Osteoblast (primary cell): ENCODE measurements at regions not wholly inside any gene's neighbourhood (a gene's known extent, or its start where the extent isn't known, plus 50 kb on each side); places are given as distances from the start of the nearest gene placed in this dataset.

Experiments
- DNase-seq: peaks from one replicate; pipeline ENCODE4 v3.0.0; 2011; ENCODE audit warnings: low spot score, mixed read lengths; ENCODE audit not compliant: insufficient read length; ENCODE audit errors: missing footprints
- H2AFZ ChIP-seq: 2 replicates; pipeline ENCODE4 v1.6.0; 2011; ENCODE audit warnings: mild to moderate bottlenecking, low read length
- H3K27ac ChIP-seq: 2 replicates; pipeline ENCODE4 v1.5.1; 2011; ENCODE audit warnings: mild to moderate bottlenecking, low read depth, low read length, moderate library complexity
- H3K27me3 ChIP-seq: 2 replicates; pipeline ENCODE4 v1.6.0; 2012; ENCODE audit warnings: mild to moderate bottlenecking, control low read depth, inconsistent platforms, low read length, moderate library complexity; ENCODE audit not compliant: insufficient read depth
- H3K36me3 ChIP-seq: 2 replicates; pipeline ENCODE4 v1.5.1; 2011; ENCODE audit warnings: mild to moderate bottlenecking, low read length, control low read depth, moderate library complexity; ENCODE audit not compliant: insufficient read depth
- H3K4me1 ChIP-seq: 2 replicates; pipeline ENCODE4 v1.5.1; 2011; ENCODE audit warnings: mild to moderate bottlenecking, low read length, control low read depth, moderate library complexity; ENCODE audit not compliant: insufficient read depth
- H3K4me2 ChIP-seq: 2 replicates; pipeline ENCODE4 v1.6.0; 2011; ENCODE audit warnings: mild to moderate bottlenecking, low read length; ENCODE audit not compliant: insufficient read depth
- H3K4me3 ChIP-seq: fragments of 200-600 bp; sonication (generic); 3 replicates; pipeline ENCODE4 v1.5.1; 2012; ENCODE audit warnings: mild to moderate bottlenecking, low read length, inconsistent platforms; ENCODE audit not compliant: insufficient read depth
- H3K79me2 ChIP-seq: 2 replicates; pipeline ENCODE4 v1.6.0; 2012; ENCODE audit warnings: mild to moderate bottlenecking, low read length, control low read depth, inconsistent platforms; ENCODE audit not compliant: insufficient read depth
- H3K9me3 ChIP-seq: 2 replicates; pipeline ENCODE4 v1.5.1; 2011; ENCODE audit warnings: low read depth, low read length, control low read depth
- H4K20me1 ChIP-seq: 2 replicates; pipeline ENCODE4 v1.6.0; 2012; ENCODE audit warnings: mild to moderate bottlenecking, low read length, control low read depth; ENCODE audit not compliant: insufficient read depth
- TF ChIP-seq, protein P1 (sequence below): IDR thresholded peaks from 2 replicates; pipeline ENCODE4 v1.5.1; 2011; ENCODE audit warnings: mild to moderate bottlenecking, low read depth, low read length, moderate library complexity; ENCODE audit errors: extremely low read depth

GRCh38 chr6:156406099-156406498 is 371.1 kb upstream of the ARID1B start:
- Histone ChIP-seq H3K79me2 (no peaks in the 10 kb centered on the region), H3K36me3 (no peaks in the 10 kb centered on the region), H3K4me1 (no peaks in the 10 kb centered on the region), H3K27ac (no peak overlapping the region), H4K20me1 (no peaks in the 10 kb centered on the region), H3K4me3 (no peak overlapping the region), H2AFZ (no peak overlapping the region), H3K9me3 (no peaks in the 10 kb centered on the region), H3K27me3 (no peaks in the 10 kb centered on the region), H3K4me2 (no peak overlapping the region)
- no peak for DNase-seq
- TF ChIP-seq, protein P1, sequence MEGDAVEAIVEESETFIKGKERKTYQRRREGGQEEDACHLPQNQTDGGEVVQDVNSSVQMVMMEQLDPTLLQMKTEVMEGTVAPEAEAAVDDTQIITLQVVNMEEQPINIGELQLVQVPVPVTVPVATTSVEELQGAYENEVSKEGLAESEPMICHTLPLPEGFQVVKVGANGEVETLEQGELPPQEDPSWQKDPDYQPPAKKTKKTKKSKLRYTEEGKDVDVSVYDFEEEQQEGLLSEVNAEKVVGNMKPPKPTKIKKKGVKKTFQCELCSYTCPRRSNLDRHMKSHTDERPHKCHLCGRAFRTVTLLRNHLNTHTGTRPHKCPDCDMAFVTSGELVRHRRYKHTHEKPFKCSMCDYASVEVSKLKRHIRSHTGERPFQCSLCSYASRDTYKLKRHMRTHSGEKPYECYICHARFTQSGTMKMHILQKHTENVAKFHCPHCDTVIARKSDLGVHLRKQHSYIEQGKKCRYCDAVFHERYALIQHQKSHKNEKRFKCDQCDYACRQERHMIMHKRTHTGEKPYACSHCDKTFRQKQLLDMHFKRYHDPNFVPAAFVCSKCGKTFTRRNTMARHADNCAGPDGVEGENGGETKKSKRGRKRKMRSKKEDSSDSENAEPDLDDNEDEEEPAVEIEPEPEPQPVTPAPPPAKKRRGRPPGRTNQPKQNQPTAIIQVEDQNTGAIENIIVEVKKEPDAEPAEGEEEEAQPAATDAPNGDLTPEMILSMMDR, result no peak

GRCh38 chr6:156402628-156403027 is 374.6 kb upstream of the ARID1B start:
- no peaks in the 10 kb centered on the region for H3K79me2 ChIP-seq
- H4K20me1 ChIP-seq, result no peaks in the 10 kb centered on the region
- H3K27me3 ChIP-seq, result no peaks in the 10 kb centered on the region
- no peaks in the 10 kb centered on the region for H3K4me1 ChIP-seq
- no peaks in the 10 kb centered on the region for H3K9me3 ChIP-seq
- H3K4me3 ChIP-seq, result no peak overlapping the region
- no peak overlapping the region for H3K4me2 ChIP-seq
- no peak overlapping the region for H2AFZ ChIP-seq
- no peak for DNase-seq
- TF ChIP-seq, protein P1, result no peak
- H3K36me3 ChIP-seq, result no peaks in the 10 kb centered on the region
- H3K27ac ChIP-seq, result no peak overlapping the region

- no peaks in the 10 kb centered on the region for H4K20me1 ChIP-seq
- no peak overlapping the region for H3K4me2 ChIP-seq
- no peak overlapping the region for H2AFZ ChIP-seq
- H3K9me3 ChIP-seq, result no peaks in the 10 kb centered on the region
- H3K36me3 ChIP-seq, result no peaks in the 10 kb centered on the region
- H3K27ac ChIP-seq, result no peak overlapping the region
- TF ChIP-seq, protein P1, result no peak
- H3K79me2 ChIP-seq, result no peaks in the 10 kb centered on the region
- no peaks in the 10 kb centered on the region for H3K27me3 ChIP-seq
- no peaks in the 10 kb centered on the region for H3K4me1 ChIP-seq
- no peak for DNase-seq
- no peak overlapping the region for H3K4me3 ChIP-seq
These were observed 375.0 kb upstream of the ARID1B start for GRCh38 chr6:156402227-156402626.

- H3K9me3 ChIP-seq, result no peaks in the 10 kb centered on the region
- H4K20me1 ChIP-seq, result no peaks in the 10 kb centered on the region
- no peaks in the 10 kb centered on the region for H3K36me3 ChIP-seq
- no peaks in the 10 kb centered on the region for H3K4me1 ChIP-seq
- TF ChIP-seq, protein P1, result no peak
- no peak overlapping the region for H3K4me2 ChIP-seq
- H3K27me3 ChIP-seq, result no peaks in the 10 kb centered on the region
- no peak for DNase-seq
- H3K27ac ChIP-seq, result no peak overlapping the region
- no peak overlapping the region for H3K4me3 ChIP-seq
- H2AFZ ChIP-seq, result no peak overlapping the region
- no peaks in the 10 kb centered on the region for H3K79me2 ChIP-seq
These were observed 376.7 kb upstream of the ARID1B start for GRCh38 chr6:156400487-156400886.
